ENCODE measurements at regions not wholly inside any gene's neighbourhood (a gene's known extent, or its start where the extent isn't known, plus 50 kb on each side); places are given as distances from the start of the nearest gene placed in this dataset.
"Not testable (repeated sequence)": the region's sequence is repeated elsewhere in the genome, so short reads cannot be mapped to it uniquely, and the experiment has no call there.

DNA sequence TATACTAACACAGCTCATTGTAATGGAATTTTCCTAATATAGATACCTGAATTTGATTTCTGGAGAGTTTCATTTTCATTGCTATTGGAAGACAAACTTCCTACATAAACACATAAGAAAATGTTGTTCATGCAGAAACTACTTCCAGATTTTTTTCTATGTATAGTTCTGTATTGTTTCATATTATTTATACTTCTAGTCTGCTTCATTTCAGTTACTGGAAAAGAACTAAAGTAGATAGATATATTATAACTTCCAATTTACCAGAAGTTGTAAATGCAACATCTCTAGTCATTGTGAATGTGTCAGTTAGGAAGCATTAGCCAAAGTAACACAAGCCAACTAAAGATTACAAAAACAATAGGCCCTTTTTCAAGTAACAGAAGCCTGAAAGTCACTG lies 147.3 kb upstream of the ZNF385D start:
- no peak for DNase-seq

DNA sequence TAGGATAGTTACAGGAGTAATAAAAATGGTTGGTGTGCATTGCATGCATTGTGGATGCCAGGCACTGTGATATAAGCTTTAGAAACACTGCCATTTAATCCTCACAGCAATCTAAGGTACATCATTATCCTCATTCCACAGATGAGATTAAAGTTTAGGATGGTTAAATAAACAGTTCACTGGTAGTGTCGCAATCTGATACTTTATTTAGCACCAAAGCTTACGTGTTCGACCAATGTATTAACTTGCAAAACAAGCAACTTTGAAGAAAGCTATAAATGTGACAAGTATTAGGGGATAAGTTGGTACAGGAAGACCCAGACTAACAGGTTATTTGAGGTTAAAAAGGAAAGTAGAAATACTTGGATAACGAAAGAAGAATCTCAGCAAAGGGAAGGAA lies 150.5 kb upstream of the ZNF385D start:
- no peak for DNase-seq

DNA sequence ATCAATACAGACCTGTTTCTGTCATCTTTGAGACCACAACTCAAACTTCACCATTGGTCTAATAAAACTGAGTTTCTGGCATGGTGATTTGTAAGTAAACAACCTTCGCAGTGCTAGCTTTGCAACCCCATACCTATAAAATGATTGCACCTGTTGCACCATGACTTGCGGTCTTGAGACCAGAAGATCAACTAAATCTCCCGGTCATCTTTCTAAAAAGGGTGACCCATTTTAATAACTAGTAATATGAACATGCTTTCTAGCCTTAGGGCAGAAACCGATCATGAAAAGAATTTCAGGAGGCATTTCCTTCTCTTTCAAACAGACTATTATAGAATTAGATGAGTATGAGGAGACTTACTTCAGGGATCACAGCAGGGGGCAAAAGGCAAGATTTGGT lies 151.9 kb upstream of the ZNF385D start:
- no peak for DNase-seq

DNA sequence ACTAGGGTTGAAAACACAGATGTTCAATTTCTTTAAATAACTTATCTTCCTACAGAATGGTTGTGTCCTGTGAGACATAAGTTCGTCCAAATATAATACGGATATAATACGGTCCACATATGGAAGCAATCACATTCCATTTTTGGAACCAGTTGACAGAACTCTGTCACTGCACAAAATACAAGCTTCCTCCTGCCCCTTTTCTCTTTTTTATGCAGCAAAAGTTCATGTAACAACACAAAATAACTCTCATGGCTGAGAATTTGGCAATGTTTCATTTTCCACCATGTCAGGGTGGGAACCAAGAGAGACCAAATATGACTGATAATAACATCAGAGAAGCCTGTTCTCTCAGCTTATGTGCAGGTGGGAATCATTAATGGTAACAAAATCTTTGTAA lies 158.1 kb upstream of the ZNF385D start:
- no peak for DNase-seq

DNA sequence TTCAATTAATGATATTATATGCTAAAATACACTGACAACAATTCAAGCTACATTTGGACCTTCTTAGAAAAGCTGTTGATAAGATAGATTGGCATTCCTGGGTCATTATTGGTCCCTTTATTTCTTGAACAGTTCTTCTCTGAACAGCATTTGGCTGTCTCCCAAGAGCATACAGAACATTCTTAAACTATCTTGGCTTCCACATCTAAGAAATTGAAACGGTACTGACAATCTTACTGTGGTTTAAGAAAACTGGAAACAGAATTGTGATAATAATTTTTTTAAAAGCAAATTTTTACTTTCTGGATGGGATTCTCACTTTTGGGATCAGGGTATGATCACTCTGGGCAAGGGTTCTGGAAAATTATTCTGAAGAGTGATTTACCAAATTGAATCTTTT lies 161.7 kb upstream of the ZNF385D start:
- no peak for DNase-seq

DNA sequence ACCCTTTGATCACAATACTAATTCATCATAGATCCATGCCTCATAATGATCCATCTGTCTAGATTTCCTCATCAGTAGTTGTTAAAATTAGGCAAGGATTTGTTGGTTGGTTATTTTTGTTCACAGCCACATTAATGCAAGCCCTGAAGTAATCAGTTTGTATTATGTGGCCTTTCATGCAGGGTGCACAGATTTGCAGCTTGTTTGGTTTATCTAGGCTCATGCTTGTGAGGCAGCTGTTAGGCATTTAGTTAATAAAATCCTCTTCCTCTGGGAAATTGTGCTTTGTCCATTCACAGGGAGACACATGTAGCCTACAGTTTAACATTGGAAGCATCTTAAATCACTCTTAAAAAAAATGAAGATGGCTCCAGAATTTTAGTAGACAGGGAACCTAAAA lies 162.8 kb upstream of the ZNF385D start:
- DNase-seq: no peak

DNA sequence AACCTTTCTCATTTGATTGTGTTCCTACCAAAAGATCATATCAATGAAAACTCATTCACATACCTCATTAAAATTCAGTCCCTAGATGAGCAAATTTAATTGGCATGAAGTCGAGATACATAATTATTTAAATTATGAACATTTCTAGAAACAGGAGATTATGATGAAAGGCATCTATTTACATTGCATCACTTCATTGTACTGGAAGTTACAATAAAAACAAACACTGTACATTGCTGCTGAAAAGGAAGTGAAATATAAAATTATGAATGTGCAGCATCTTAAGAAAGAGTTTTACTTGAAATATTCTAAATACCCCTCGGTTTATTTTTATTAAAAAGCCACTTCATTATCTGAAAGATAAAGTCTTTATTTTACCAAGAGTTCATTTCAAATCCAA lies 163.4 kb upstream of the ZNF385D start:
- no peak for DNase-seq

DNA sequence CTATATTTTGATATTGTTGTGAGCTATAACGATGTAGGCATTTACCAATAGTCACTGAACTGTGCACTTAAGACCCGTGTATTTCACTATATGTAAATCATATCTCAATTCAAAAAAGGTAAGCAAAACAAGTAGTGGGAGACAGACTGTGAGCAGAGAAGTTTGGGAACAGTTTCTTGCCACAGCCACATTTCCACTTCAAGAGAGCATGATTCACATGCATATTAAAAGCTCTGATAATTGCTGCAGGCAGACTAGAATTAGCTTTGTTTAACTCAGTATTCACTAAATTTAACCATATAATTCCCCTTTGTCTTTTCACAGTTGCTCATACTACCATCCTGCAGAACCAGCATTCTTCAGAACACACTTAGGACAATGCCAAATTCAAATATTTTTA lies 168.4 kb upstream of the ZNF385D start:
- no peak for DNase-seq

DNA sequence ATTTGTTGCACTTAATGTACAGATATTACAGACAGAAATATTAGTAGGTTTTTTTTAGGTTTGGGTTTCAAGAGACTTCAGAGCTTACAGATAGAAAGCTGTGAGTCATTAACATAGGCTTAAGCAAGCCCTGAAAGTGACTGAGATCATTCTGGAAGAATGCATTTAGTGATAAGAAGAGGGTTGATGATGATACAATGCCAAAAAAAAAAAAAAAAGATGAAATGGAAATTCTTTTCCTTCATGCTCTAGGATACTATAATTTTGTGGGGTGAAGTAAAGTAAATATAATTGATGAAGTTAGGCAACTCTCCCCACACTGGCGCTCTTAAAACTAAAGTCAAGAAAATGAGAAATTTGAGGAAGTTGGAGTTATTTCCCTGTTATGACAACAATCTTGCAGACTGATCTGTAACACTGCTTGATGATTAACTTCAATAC lies 169.4 kb upstream of the ZNF385D start:
- no peak for DNase-seq

DNA sequence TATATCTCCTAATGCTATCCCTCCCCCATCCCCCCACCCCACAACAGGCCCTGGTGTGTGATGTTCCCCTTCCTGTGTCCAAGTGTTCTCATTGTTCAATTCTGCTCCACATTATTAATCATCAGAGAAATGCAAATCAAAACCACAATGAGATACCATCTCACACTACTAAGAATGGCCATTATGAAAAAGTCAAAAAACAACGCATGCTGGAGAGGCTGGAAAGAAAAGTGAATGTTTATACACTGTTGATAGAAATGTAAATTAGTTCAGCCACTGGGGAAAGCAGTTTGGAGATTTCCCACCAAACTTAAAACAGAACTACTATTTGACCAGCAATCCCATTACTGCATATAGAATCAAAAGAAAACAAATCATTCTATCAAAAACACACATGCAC lies 172.1 kb upstream of the ZNF385D start:
- not testable (repeated sequence) for DNase-seq

DNA sequence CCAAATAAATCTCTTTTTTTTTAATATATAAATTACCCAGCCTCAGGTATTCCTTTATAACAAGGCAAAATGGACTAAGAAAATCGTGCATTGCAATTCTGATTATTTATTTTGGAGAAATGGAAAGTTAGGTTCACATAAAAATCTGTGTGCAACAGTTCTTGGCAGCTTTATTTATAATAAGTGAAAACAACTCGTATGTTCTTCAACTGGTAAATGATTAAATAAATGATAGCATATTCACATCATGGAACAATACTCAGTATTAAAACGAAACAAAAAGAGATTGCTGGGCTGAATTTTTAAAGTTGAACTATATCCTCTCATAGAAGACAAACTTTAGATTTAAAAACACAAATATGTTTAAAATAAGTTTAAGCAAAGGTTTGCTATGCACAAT lies 176.3 kb upstream of the ZNF385D start:
- DNase-seq: no peak

DNA sequence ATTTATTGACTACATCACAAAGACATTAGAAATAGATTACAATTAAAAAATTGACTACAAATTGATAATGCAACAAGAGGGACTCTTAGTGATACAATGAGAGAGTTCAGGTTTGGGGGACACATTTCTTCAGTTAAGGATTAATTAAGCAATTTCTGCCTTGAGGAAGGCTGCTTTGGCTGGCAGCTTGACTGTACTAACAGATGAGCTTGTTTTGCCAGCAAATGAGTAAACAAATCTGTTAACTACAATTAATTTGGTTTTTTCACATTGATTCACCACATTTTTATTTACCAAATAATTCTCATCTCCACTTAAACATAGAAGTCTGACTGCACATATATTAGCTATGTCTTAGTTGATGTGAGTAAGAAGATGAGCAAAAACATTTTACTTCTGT lies 183.6 kb upstream of the ZNF385D start:
- no peak for DNase-seq

DNA sequence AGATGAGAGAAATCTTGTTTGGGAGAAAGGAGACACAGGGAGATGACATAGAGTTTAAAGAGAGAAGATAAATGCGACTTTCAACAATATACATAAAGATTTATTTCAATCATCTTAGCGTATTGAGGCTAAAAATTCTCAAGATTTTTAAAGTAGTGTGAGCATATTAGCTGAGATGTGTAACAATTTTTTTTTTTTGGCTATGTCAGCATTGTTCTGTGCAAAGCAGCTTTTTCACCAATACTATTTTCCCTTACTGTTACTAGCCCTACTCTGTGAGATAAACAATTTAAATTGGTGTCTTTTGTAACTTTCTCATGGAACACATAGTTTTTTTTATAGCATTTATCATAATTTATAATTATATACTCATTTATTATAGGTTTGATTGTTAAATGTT lies 185.2 kb upstream of the ZNF385D start:
- DNase-seq: no peak

DNA sequence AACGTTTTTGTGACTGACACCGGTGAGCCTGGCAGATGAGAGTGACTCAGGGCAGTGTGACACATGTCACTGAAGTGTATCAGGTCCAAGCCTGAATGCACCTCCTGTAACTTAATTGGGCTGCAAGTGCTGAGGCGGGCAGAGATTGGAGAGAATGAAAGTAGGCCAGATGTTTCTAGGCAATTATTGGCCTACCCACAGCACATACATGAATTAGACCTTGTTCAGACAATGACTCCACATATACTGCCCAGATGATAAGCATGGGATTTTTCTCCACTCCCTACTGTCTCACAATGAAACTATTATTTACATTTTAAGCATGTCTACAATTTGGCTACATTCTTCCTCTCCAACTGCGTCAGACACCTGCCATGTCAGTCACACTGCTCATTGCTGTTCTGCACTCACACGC lies 187.3 kb upstream of the ZNF385D start:
- no peak for DNase-seq

DNA sequence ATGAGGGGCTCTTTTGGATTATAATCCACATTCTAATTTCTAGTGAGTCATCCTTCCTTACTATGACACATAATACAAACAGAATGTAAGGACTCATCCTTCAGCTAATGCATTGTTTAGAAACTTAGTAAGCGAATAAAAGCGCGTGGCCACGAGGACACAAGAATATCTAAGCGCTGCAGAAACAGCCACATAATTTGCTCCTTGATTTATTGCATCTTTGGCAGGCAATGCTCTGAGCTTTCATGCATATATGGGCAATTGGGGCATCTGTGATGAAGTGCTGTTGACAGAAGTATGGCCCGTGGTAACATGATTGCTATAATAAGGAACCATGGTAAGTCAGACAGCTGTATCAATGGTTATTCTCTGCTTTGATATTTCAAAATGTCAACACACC lies 191.3 kb upstream of the ZNF385D start:
- DNase-seq: no peak

DNA sequence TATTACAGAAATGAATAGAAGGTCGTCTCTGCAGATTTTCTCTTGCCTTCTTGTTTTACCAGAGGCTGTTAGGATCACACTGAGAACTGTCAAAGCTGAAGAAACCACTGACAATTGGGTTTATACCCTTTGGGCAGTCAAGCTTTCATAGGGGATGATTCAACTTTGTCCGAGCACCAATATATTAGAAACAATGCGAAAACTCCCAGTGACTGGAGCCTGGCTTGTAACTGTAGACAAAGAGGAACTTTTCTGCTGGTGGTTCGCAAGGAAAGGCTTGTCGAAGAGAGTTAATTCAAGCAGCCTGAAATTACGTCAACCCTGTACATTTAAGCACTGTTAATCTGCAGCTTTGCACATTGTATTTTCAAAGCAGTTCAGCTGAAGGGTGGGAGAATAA lies 193.2 kb upstream of the ZNF385D start:
- DNase-seq: no peak

DNA sequence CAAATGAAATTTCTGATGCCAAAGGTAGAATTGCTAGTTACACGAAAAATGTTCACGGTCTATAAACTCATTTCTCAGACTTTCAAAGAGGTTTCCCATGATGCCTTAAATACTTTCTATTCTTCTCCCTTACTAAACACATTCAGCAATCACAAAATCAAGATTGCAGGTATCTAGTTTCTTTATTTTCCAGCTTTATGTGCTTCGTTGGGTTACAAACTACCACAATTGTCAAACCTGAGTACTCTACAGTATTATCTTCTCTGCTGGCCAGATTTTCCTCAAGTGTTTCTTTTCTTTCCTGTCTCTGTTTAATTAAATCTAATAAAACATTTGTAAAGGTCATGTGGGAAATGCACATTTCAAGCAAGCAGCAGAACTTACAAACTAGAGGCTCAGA lies 201.8 kb upstream of the ZNF385D start:
- DNase-seq: no peak

DNA sequence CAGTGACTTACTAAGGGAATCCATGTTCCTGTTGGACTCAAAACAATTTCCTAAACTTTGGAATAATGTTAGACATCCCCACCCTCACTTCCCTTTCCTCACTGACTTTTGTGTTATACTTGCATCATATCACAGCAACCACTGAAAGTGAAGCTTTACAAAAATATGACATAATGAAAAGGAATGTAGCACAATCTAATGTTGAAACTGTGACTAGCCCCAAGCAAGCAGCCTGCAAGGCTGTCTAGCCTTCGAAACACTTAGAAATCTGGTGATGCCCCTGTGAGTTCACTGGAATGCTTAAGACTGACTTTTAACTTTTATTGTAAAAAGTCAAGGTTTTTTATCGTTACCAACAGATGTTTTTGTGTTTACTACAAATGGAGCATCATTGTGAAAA lies 203.7 kb upstream of the ZNF385D start:
- DNase-seq: no peak

DNA sequence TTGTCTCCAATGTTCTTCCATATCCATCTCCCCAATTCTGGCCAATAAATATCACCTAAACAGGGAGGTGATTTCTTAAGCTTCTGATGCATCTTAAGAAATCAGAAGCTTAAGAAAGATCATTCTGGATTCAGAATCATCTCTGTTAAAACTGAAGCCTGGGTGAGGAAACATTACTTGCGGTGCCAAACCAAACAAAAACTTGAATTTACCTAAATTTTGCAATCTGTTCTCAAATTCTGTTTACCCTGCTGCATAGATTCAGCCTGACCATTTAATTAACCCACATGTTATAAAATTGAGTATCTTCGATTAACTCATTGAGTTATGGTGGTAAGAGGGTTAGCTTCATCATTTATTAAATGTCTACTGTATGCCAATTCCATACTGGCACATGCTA lies 204.4 kb upstream of the ZNF385D start:
- no peak for DNase-seq

DNA sequence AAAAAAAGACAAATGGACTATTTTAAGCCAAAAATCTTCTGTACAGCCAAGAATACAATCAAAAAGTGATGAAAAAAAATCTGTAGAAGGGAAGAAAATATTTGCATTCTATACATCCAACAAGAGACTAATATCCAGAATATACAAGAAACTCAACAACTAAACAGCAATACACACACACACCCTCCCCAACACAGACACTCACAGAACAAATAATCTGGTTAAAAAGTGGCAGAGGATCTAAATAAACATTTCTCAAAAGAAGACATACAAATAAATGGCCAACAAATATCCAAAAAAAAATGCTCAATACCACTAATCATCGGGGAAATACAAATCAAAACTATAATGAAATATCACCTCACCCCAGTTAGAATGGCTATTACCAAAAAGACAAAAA lies 209.0 kb upstream of the ZNF385D start:
- no peak for DNase-seq

DNA sequence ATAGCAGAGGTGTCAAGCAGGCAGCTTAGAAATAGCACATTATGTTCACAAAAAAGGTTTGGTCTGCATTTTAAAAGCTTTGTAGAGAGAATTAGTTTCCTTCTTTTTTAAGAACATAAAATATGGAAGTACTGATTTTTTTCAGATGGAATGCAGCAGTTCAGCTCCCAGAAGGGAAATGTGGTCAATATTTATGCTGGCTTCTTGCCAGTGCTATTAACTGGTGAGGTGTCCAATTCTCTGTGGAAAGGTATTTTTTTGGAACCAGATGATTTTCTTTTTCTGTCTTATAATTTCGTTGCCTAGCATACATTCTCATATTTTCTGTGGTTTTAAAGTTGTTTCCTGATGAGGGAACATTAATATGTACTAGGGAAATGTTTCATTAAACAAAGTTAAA lies 211.4 kb upstream of the ZNF385D start:
- DNase-seq: no peak

DNA sequence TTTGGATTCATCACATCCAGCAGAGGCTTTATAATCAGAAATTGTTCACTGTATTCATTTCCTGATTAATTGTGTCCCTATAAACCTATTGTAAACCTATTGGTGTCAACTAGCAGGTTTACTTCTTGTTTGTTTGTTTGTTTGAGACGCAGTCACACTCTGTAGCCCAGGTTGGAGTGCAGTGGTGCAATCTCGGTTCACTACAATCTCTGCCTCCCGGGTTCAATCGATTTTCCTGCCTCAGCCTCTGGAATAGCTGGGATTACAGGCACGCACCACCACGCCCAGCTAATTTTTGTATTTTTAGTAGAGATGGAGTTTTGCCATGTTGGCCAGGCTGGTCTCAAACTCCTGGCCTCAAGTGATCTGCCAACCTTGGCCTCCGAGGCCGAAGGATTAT lies 215.4 kb upstream of the ZNF385D start:
- not testable (repeated sequence) for DNase-seq

DNA sequence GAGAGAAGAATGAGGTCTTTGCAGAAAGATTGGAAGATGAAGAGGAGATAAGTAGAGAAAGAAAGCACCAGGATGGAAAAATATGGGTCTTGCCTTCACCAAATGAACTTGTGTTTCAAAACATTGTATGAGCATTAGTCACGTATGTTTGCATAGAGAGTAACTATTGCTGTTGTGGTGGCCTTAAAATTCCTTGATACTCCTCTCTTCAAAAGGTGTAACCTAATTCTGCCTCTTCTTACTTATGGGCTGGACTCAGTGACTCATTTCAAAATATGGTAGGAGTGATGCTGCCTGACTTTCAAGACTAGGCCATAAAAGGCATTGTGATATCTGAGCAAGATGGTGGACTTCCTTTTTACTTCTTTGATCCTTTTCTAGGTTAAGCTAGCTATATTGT lies 228.7 kb upstream of the ZNF385D start:
- no peak for DNase-seq

DNA sequence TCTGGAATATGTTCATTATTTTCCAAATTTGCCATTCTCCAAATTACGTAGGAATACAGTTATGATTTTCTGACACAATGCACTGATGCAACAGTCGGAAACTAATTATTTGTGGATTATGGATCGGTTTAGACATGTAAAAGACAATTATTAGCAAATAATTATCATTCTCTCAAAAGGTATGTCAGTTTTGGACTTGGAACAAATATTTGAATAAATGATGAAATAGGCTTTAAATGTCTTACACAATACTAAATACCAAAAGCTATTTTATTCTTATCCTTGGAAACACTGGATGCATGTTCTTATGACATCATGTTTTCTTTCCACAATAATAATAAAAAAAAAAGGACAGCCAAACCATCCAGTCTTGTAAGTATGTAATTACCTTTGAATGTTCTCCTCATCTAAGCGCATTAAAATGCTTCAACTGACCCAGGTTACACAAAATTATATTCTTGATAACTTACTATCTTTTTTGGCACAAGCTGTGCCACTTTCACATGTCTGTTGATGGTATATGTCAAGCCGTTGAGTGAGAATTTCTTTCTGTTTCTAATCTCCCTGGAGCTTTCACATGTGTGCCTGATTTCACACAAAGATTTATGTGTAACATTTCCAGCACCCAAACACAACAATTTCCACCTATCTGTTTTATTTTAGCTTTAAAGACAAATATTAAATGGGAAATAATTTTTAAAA lies 238.5 kb upstream of the ZNF385D start:
- DNase-seq: no peak

DNA sequence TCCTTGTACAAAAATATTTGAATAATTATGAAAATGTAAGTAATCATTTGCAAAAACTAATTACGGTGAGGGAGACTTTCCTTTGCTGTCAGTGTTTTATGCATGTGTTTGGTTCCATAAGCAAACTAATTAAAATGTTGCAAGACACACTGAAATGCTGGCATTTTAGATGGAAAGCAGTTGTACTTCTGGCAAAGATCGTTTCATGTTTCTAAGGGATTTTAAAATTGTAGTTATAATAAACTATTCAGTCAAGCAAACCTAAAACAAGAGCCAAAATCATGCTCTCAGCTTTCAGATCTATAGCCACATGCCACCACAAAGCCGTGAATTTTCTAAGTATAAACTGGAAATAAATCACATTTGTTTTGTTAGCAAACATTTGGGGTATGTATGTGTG lies 240.1 kb upstream of the ZNF385D start:
- no peak for DNase-seq
